HCT116 (cell line): ENCODE measurements at regions not wholly inside any gene's neighbourhood (a gene's known extent, or its start where the extent isn't known, plus 50 kb on each side); places are given as distances from the start of the nearest gene placed in this dataset.

Experiments
- ATAC-seq: fragments of 200-7000 bp; cut with Tn5 transposase; 2 replicates; pipeline ENCODE4 v1.9.1; 2020; ENCODE audit warnings: mild to moderate bottlenecking, moderate library complexity
- BruUV-seq: library from RNA; stranded (reverse); fragments of 400-500 nt; replicated peaks from 2 replicates; lab custom pipeline; 2021; lab: Mats Ljungman, UMichigan
- CTCF ChIA-PET: fragments of 300-600 bp; sonication (Branson Sonifier 250); formaldehyde crosslinking; loops from one replicate; lab custom pipeline; 2021; ENCODE audit warnings: antibody characterized with exemption; lab: Charles Lee
- POLR2A ChIA-PET: fragments of 300-600, 350-600 bp; sonication (Branson Sonifier 250); formaldehyde crosslinking; loops from one replicate; lab custom pipeline; 2021; ENCODE audit warnings: antibody characterized with exemption; lab: Charles Lee
- RAD21 ChIA-PET, 2 experiments: fragments of 300-600 bp; sonication (Branson Sonifier 250); formaldehyde crosslinking; loops; one replicate each; lab custom pipeline; 2023; ENCODE audit warnings: low total read pairs in 2 of 2; ENCODE audit not compliant: uncharacterized antibody in 2 of 2, unreplicated experiment in 2 of 2, low non-redundant PET in 1 of 2; lab: Charles Lee
- DNase-seq: peaks from one replicate; pipeline ENCODE4 v3.0.0-alpha.2; 2010; ENCODE audit warnings: low read depth, low spot score
- H2AFZ ChIP-seq: fragments of 200-600 bp; shearing (Covaris generic), sonication (generic); 2 replicates; pipeline ENCODE4 v1.6.1; 2017; ENCODE audit warnings: low read depth, mixed run types, mixed read lengths, antibody characterized with exemption, low read length; ENCODE audit not compliant: poor library complexity, severe bottlenecking
- H3K27ac ChIP-seq: 2 replicates; pipeline ENCODE4 v1.5.1; 2012; ENCODE audit warnings: low read depth, low read length
- H3K27me3 ChIP-seq: fragments of 200-600 bp; sonication (generic); 2 replicates; pipeline ENCODE4 v1.6.1; 2016; ENCODE audit warnings: mixed run types, low read length, mixed read lengths; ENCODE audit not compliant: insufficient read depth
- H3K36me3 ChIP-seq, 2 experiments: fragments of 200-500 bp in 1 of 2; fragments of 200-600 bp in 1 of 2; sonication (Bioruptor generic) in 1 of 2; sonication (generic) in 1 of 2; 2 replicates each; pipeline versions ENCODE4 v1.5.1 to v1.6.1; 2014 to 2016; ENCODE audit warnings: low read length in 2 of 2, inconsistent platforms in 1 of 2, mixed read lengths in 1 of 2, mixed run types in 1 of 2; ENCODE audit not compliant: insufficient read depth in 2 of 2, control insufficient read depth in 1 of 2
- H3K4me1 ChIP-seq, 2 experiments: fragments of 200-600 bp in 1 of 2; sonication (generic) in 1 of 2; 2 replicates each; pipeline versions ENCODE4 v1.5.1 to v1.6.1; 2012 to 2017; ENCODE audit warnings: low read length in 2 of 2, inconsistent platforms in 1 of 2, mild to moderate bottlenecking in 1 of 2, mixed read lengths in 1 of 2, mixed run types in 1 of 2, moderate library complexity in 1 of 2; ENCODE audit not compliant: insufficient read depth in 2 of 2, control insufficient read depth in 1 of 2
- H3K4me2 ChIP-seq: fragments of 200-600 bp; sonication (generic); 2 replicates; pipeline ENCODE4 v1.6.1; 2017; ENCODE audit warnings: mixed run types, low read length, mixed read lengths
- H3K4me3 ChIP-seq, 2 experiments: fragments of 200-600 bp in 1 of 2; sonication (generic) in 1 of 2; replicated peaks in 1 of 2; 2 replicates each; pipeline ENCODE4 v1.5.1; 2011 to 2016; ENCODE audit warnings: low read length in 2 of 2, control low read depth in 1 of 2, low read depth in 1 of 2, mild to moderate bottlenecking in 1 of 2, mixed read lengths in 1 of 2, mixed run types in 1 of 2
- H3K79me2 ChIP-seq: fragments of 200-600 bp; sonication (generic); 2 replicates; pipeline ENCODE4 v1.6.1; 2017; ENCODE audit warnings: mild to moderate bottlenecking, mixed run types, low read length, moderate library complexity, mixed read lengths; ENCODE audit not compliant: insufficient read depth
- H3K9ac ChIP-seq: fragments of 200-600 bp; sonication (generic); 2 replicates; pipeline ENCODE4 v1.6.1; 2016; ENCODE audit warnings: low read length, mixed read lengths
- H3K9me2 ChIP-seq: fragments of 200-600 bp; sonication (generic), shearing (Covaris generic); 2 replicates; pipeline ENCODE4 v1.6.1; 2017; ENCODE audit warnings: mixed run types, mild to moderate bottlenecking, moderate library complexity; ENCODE audit not compliant: insufficient read depth
- H3K9me3 ChIP-seq, 2 experiments: fragments of 200-500 bp in 1 of 2; fragments of 200-600 bp in 1 of 2; sonication (Bioruptor generic) in 1 of 2; sonication (generic) in 1 of 2; 2 replicates each; pipeline ENCODE4 v1.6.1; 2014 to 2017; ENCODE audit warnings: low read length in 2 of 2, mixed read lengths in 2 of 2, inconsistent platforms in 1 of 2, low read depth in 1 of 2, mild to moderate bottlenecking in 1 of 2, mixed run types in 1 of 2, moderate library complexity in 1 of 2; ENCODE audit not compliant: control insufficient read depth in 1 of 2, insufficient read depth in 1 of 2
- H4K20me1 ChIP-seq: fragments of 200-600 bp; sonication (generic), shearing (Covaris generic); 2 replicates; pipeline ENCODE4 v1.6.1; 2017; ENCODE audit warnings: mixed run types, mild to moderate bottlenecking, moderate library complexity; ENCODE audit not compliant: insufficient read depth
- ATF3 ChIP-seq: IDR thresholded peaks from 2 replicates; pipeline ENCODE4 v1.6.1; 2012
- EGR1 ChIP-seq: IDR thresholded peaks from 2 replicates; pipeline ENCODE4 v1.6.1; 2012; ENCODE audit warnings: low read depth
- EZH2 ChIP-seq: fragments of 200-600 bp; sonication (generic); IDR thresholded peaks from 2 replicates; pipeline ENCODE4 v1.6.1; 2017; ENCODE audit warnings: antibody characterized with exemption, mixed run types
- JUND ChIP-seq: IDR thresholded peaks from 2 replicates; pipeline ENCODE4 v1.6.1; 2012
- POLR2AphosphoS5 ChIP-seq: IDR thresholded peaks from 2 replicates; pipeline ENCODE4 v1.6.1; 2011; ENCODE audit warnings: mild to moderate bottlenecking, low read depth, low read length, moderate library complexity
- REST ChIP-seq: IDR thresholded peaks from 2 replicates; pipeline ENCODE4 v1.6.1; 2012; ENCODE audit warnings: low read depth
- SIN3A ChIP-seq: IDR thresholded peaks from 2 replicates; pipeline ENCODE4 v1.6.1; 2012; ENCODE audit warnings: low read depth
- SRF ChIP-seq: IDR thresholded peaks from 2 replicates; pipeline ENCODE4 v1.6.1; 2012; ENCODE audit warnings: low read depth
- TCF7L2 ChIP-seq: IDR thresholded peaks from 2 replicates; pipeline ENCODE4 v1.7.0; 2011; ENCODE audit warnings: borderline replicate concordance, inconsistent platforms; ENCODE audit not compliant: insufficient read depth, insufficient read length; ENCODE audit errors: extremely low read depth
- ZFX ChIP-seq: fragments of 450-650 bp; IDR thresholded peaks from 2 replicates; pipeline ENCODE4 v1.6.1; 2017
- ZNF274 ChIP-seq: fragments of 200-500 bp; sonication (Bioruptor generic); IDR thresholded peaks from 2 replicates; pipeline ENCODE4 v1.6.1; 2014; ENCODE audit warnings: mild to moderate bottlenecking, low read depth, low read length, inconsistent platforms
- intact Hi-C: fragments of 100-400 bp; cut with micrococcal nuclease; formaldehyde crosslinking; loops from 2 replicates; pipeline ENCODE4 v1.10.0; 2022

- no peak for TF ChIP-seq EZH2
Observed at GRCh38 chr19:31881988-31882387, 463.4 kb upstream of the ZNF507 start (continued).

GRCh38 chr19:31882709-31883108 lies 462.7 kb upstream of the ZNF507 start:
- no TSS peak for BruUV-seq
- Histone ChIP-seq H2AFZ (no peak overlapping the region), H3K9me2 (no peaks in the 10 kb centered on the region), H3K9ac (no peak overlapping the region), H3K9me3 (peaks cover 15 to 35% of the 10 kb centered on the region in 2 experiments; a peak in 2 of 4 replicates), H3K4me1 (no peaks in the 10 kb centered on the region), H3K27ac (no peak overlapping the region), H3K27me3 (no peaks in the 10 kb centered on the region), H3K4me2 (no peak overlapping the region), H4K20me1 (no peaks in the 10 kb centered on the region), H3K4me3 (no peak overlapping the region), H3K36me3 (no peaks in the 10 kb centered on the region), H3K79me2 (no peaks in the 10 kb centered on the region)
- ChIA-PET CTCF (no interaction called here), RAD21 (no interaction called here), POLR2A (no interaction called here)
- TF ChIP-seq JUND: no peak
- no peak for TF ChIP-seq SRF
- no peak for TF ChIP-seq ATF3
- TF ChIP-seq REST: no peak
- TF ChIP-seq EGR1: no peak
- no peak for TF ChIP-seq ZFX
- TF ChIP-seq TCF7L2: no peak
- TF ChIP-seq SIN3A: no peak
- no peak for TF ChIP-seq POLR2AphosphoS5
- TF ChIP-seq ZNF274: no peak
- DNase-seq (no peak), ATAC-seq (no peak)
- intact Hi-C loops: no loop called here
